Panc1 (cell line): ENCODE measurements at regions not wholly inside any gene's neighbourhood (a gene's known extent, or its start where the extent isn't known, plus 50 kb on each side); places are given as distances from the start of the nearest gene placed in this dataset.

ENCODE experiments used
- ATAC-seq: fragments of 200-7000 bp; cut with Tn5 transposase; 2 replicates; pipeline ENCODE4 v1.9.1; 2020; ENCODE audit warnings: mild to moderate bottlenecking, moderate library complexity
- BruUV-seq: library from RNA; stranded (reverse); fragments of 400-500 nt; replicated peaks from 2 replicates; lab custom pipeline; 2021; lab: Mats Ljungman, UMichigan
- CTCF ChIA-PET: fragments of 300-600 bp; sonication (Branson Sonifier 250); formaldehyde crosslinking; loops from one replicate; lab custom pipeline; 2022; ENCODE audit warnings: antibody characterized with exemption; lab: Charles Lee
- POLR2A ChIA-PET: fragments of 300-600 bp; sonication (Branson Sonifier 250); formaldehyde crosslinking; loops from one replicate; lab custom pipeline; 2022; ENCODE audit warnings: antibody characterized with exemption; lab: Charles Lee
- DNase-seq: peaks from one replicate; pipeline ENCODE4 v3.0.0-alpha.2; 2010; ENCODE audit warnings: low read depth, low spot score
- H3K27ac ChIP-seq: 2 replicates; pipeline ENCODE4 v1.5.1; 2011; ENCODE audit warnings: mild to moderate bottlenecking, low read length, inconsistent platforms
- H3K27me3 ChIP-seq: fragments of 200-500 bp; sonication (Bioruptor generic); 2 replicates; pipeline ENCODE4 v1.6.0; 2014; ENCODE audit warnings: low read length, inconsistent platforms; ENCODE audit not compliant: control insufficient read depth, insufficient read depth
- H3K36me3 ChIP-seq: fragments of 200-500 bp; sonication (Bioruptor generic); 2 replicates; pipeline ENCODE4 v1.5.1; 2014; ENCODE audit warnings: inconsistent platforms, mild to moderate bottlenecking, low read length, moderate library complexity; ENCODE audit not compliant: control insufficient read depth, insufficient read depth
- H3K4me1 ChIP-seq: 2 replicates; pipeline ENCODE4 v1.5.1; 2011; ENCODE audit warnings: inconsistent platforms, mild to moderate bottlenecking, low read length, moderate library complexity; ENCODE audit not compliant: control insufficient read depth, insufficient read depth
- H3K4me3 ChIP-seq, 2 experiments: 2 replicates each; pipeline ENCODE4 v1.5.1; 2011 to 2012; ENCODE audit warnings: low read depth in 2 of 2, low read length in 2 of 2, mild to moderate bottlenecking in 2 of 2, inconsistent platforms in 1 of 2, moderate library complexity in 1 of 2
- H3K9me3 ChIP-seq: fragments of 200-500 bp; sonication (Bioruptor generic); 2 replicates; pipeline ENCODE4 v1.5.1; 2014; ENCODE audit warnings: low read depth, mild to moderate bottlenecking, inconsistent platforms, low read length, moderate library complexity; ENCODE audit not compliant: control insufficient read depth, insufficient read depth
- REST ChIP-seq, 2 experiments: IDR thresholded peaks; 2 replicates each; pipeline ENCODE4 v1.6.1; 2011 to 2012; ENCODE audit warnings: low read depth in 2 of 2, control low read depth in 1 of 2, low read length in 1 of 2, mild to moderate bottlenecking in 1 of 2, moderate library complexity in 1 of 2; ENCODE audit not compliant: insufficient read depth in 1 of 2
- SIN3A ChIP-seq: IDR thresholded peaks from 2 replicates; pipeline ENCODE4 v1.6.1; 2012; ENCODE audit warnings: low read depth, mild to moderate bottlenecking, low read length, moderate library complexity, borderline replicate concordance; ENCODE audit not compliant: insufficient read depth
- TCF7L2 ChIP-seq: IDR thresholded peaks from 2 replicates; pipeline ENCODE4 v1.6.1; 2011; ENCODE audit warnings: mild to moderate bottlenecking, low read depth, low read length, inconsistent platforms
- in situ Hi-C: cut with HindIII; loops from 2 replicates; pipeline ENCODE4 v1.10.0; 2016; ENCODE audit warnings: low sequenced_read_pairs, low pct_unique_long_range_greater_than_20kb
- intact Hi-C: fragments of 100-400 bp; cut with micrococcal nuclease; formaldehyde crosslinking; loops from one replicate; pipeline ENCODE4 v1.10.0; 2022; ENCODE audit not compliant: unreplicated experiment
- TF ChIP-seq, protein P1 (sequence below): fragments of 450-650 bp; IDR thresholded peaks from 2 replicates; pipeline ENCODE4 v1.5.1; 2017; ENCODE audit warnings: mild to moderate bottlenecking

DNA sequence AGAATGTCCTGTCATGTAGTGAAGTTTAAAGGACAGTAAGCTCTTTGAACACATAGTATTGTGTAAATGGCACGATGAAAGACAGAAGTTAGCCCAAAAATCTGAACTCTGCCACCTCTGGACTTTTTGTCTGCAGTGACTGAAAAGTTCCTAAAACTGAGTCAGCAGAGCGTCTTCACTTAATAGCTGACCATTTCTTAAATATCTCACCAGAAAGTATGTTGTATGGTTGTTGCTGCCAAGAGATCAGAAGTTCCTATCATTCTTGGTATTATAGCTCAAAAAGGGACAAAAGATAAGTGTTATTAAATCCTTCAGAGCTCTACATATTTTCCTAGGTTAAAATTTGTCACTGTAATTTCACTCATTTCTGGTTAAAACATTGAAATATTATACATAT, 1003.0 kb downstream of the TTLL7 start:
- no peaks in the 10 kb centered on the region for H3K36me3 ChIP-seq
- ATAC-seq (no peak), DNase-seq (no peak)
- POLR2A ChIA-PET = no interaction called here
- H3K4me1 ChIP-seq = no peaks in the 10 kb centered on the region
- in situ Hi-C loops (no loop called here), intact Hi-C loops (no loop called here)
- no peak overlapping the region for H3K27ac ChIP-seq
- H3K9me3 ChIP-seq = no peaks in the 10 kb centered on the region
- CTCF ChIA-PET = interaction anchor here (0.5 kb wide), 1 partner anchor 52 kb away, joined by 3 read pairs; no protein-coding TSS in a partner anchor
- H3K27me3 ChIP-seq = no peaks in the 10 kb centered on the region
- H3K4me3 ChIP-seq = no peak overlapping the region
- TF ChIP-seq, protein P1, sequence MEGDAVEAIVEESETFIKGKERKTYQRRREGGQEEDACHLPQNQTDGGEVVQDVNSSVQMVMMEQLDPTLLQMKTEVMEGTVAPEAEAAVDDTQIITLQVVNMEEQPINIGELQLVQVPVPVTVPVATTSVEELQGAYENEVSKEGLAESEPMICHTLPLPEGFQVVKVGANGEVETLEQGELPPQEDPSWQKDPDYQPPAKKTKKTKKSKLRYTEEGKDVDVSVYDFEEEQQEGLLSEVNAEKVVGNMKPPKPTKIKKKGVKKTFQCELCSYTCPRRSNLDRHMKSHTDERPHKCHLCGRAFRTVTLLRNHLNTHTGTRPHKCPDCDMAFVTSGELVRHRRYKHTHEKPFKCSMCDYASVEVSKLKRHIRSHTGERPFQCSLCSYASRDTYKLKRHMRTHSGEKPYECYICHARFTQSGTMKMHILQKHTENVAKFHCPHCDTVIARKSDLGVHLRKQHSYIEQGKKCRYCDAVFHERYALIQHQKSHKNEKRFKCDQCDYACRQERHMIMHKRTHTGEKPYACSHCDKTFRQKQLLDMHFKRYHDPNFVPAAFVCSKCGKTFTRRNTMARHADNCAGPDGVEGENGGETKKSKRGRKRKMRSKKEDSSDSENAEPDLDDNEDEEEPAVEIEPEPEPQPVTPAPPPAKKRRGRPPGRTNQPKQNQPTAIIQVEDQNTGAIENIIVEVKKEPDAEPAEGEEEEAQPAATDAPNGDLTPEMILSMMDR = no peak
- TF ChIP-seq SIN3A = no peak
- no peak for TF ChIP-seq TCF7L2
- BruUV-seq = no TSS peak

DNA sequence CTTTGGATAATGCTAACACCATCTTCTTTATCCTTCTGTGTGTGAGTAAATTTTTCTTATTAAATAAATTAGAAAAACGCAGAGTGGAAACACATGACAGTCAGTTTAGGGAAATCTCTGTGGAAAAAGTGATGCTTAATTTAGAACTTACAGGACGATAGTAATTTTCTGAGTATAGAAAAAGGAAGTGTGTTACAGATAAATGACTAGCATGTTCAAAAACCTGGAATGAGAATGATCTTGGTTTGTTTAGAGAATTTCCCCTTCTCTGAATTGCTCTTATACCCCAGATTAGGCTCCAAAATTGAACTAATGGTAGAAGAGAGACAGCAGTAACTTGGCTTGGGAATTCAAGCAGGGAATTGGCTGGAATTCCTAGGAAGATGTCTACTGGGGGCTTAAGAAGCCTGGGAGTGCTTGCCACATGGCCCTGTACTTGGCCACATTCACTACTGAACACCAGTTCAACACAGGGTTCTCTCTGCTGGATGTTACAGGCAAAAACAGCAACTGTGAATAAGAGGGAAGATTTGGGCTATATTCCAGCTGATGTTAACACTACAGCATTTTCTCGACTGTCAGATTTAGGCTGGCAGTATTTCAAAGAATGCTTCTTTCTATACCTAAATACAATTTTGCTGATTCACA, 1004.2 kb downstream of the TTLL7 start:
- ATAC-seq (no peak), DNase-seq (no peak)
- Histone ChIP-seq H3K4me1 (no peaks in the 10 kb centered on the region), H3K4me3 (no peak overlapping the region), H3K27me3 (no peaks in the 10 kb centered on the region), H3K27ac (no peak overlapping the region), H3K9me3 (no peaks in the 10 kb centered on the region), H3K36me3 (no peaks in the 10 kb centered on the region)
- intact Hi-C loops (no loop called here), in situ Hi-C loops (no loop called here)
- TF ChIP-seq, protein P1 = no peak
- no peak for TF ChIP-seq REST (IDR thresholded peaks at IDR 0.05; ENCODE audit: insufficient read depth in 1 of 2, low read depth in 2 of 2, low read length in 1 of 2)
- TF ChIP-seq SIN3A = no peak
- TF ChIP-seq TCF7L2 = no peak
- CTCF ChIA-PET = no interaction called here
- POLR2A ChIA-PET = no interaction called here
- BruUV-seq = no TSS peak
